Superior temporal gyrus (tissue), 1 donor: ENCODE measurements at regions not wholly inside any gene's neighbourhood (a gene's known extent, or its start where the extent isn't known, plus 50 kb on each side); places are given as distances from the start of the nearest gene placed in this dataset.

Experiments
- DNase-seq: peaks from one replicate; pipeline ENCODE4 v3.0.0-alpha.2; 2016; ENCODE audit errors: extremely low spot score

- no peak for DNase-seq
These were observed 459.8 kb downstream of the PABPC4L start for GRCh38 chr4:133741766-133742165.

GRCh38 chr4:133720001-133720400 lies 481.6 kb downstream of the PABPC4L start:
- no peak for DNase-seq

GRCh38 chr4:133719098-133719497 lies 482.5 kb downstream of the PABPC4L start:
- no peak for DNase-seq

- no peak for DNase-seq
These were observed 487.4 kb downstream of the PABPC4L start for GRCh38 chr4:133714211-133714610.

GRCh38 chr4:133713340-133713739 lies 488.2 kb downstream of the PABPC4L start:
- DNase-seq = no peak

- DNase-seq = no peak
These were observed 489.8 kb downstream of the PABPC4L start for GRCh38 chr4:133711817-133712216.

- DNase-seq = no peak
These were observed 507.2 kb downstream of the PABPC4L start for GRCh38 chr4:133694416-133694815.

GRCh38 chr4:133683967-133684366 lies 517.6 kb downstream of the PABPC4L start:
- DNase-seq = no peak

GRCh38 chr4:133668061-133668851 lies 519.2 kb downstream of the PCDH10 start:
- DNase-seq = no peak

- no peak for DNase-seq
These were observed 498.1 kb downstream of the PCDH10 start for GRCh38 chr4:133647206-133647605.

GRCh38 chr4:133641191-133641590 lies 492.1 kb downstream of the PCDH10 start:
- no peak for DNase-seq

- no peak for DNase-seq
These were observed 489.7 kb downstream of the PCDH10 start for GRCh38 chr4:133638751-133639150.

GRCh38 chr4:133637161-133637560 lies 488.1 kb downstream of the PCDH10 start:
- DNase-seq = no peak

- DNase-seq = no peak
These were observed 475.6 kb downstream of the PCDH10 start for GRCh38 chr4:133624744-133625143.

GRCh38 chr4:133623847-133624246 lies 474.8 kb downstream of the PCDH10 start:
- no peak for DNase-seq

- DNase-seq = no peak
These were observed 472.5 kb downstream of the PCDH10 start for GRCh38 chr4:133621628-133622027.

GRCh38 chr4:133620555-133620954 lies 471.5 kb downstream of the PCDH10 start:
- no peak for DNase-seq

- no peak for DNase-seq
These were observed 469.9 kb downstream of the PCDH10 start for GRCh38 chr4:133618963-133619362.

- DNase-seq = no peak
These were observed 450.9 kb downstream of the PCDH10 start for GRCh38 chr4:133600008-133600407.

GRCh38 chr4:133598779-133599178 lies 449.7 kb downstream of the PCDH10 start:
- DNase-seq = no peak

- DNase-seq = no peak
These were observed 448.2 kb downstream of the PCDH10 start for GRCh38 chr4:133597251-133597650.

GRCh38 chr4:133596459-133596858 lies 447.4 kb downstream of the PCDH10 start:
- DNase-seq = no peak

GRCh38 chr4:133594390-133595207 lies 445.5 kb downstream of the PCDH10 start:
- no peak for DNase-seq
